ENCODE measurements at regions not wholly inside any gene's neighbourhood (a gene's known extent, or its start where the extent isn't known, plus 50 kb on each side); places are given as distances from the start of the nearest gene placed in this dataset.

- Histone ChIP-seq H3K27me3 (ENCODE audit: insufficient read depth, low read length) (no peaks in the 10 kb centered on the region), H3K4me1 (ENCODE audit: insufficient read depth, low read length) (peaks cover under 1% of the 10 kb centered on the region), H3K9me3 (ENCODE audit: low read depth, low read length) (no peaks in the 10 kb centered on the region), H3K79me2 (ENCODE audit: insufficient read depth, low read length) (no peaks in the 10 kb centered on the region), H3K4me3 (ENCODE audit: insufficient read depth, low read length) (no peak overlapping the region), H3K27ac (ENCODE audit: low read depth, low read length) (no peak overlapping the region), H2AFZ (ENCODE audit: low read length) (no peak overlapping the region), H4K20me1 (ENCODE audit: insufficient read depth, low read length) (no peaks in the 10 kb centered on the region), H3K36me3 (ENCODE audit: insufficient read depth, low read length) (no peaks in the 10 kb centered on the region), H3K4me2 (ENCODE audit: insufficient read depth, low read length) (no peak overlapping the region)
- TF ChIP-seq, protein P1, sequence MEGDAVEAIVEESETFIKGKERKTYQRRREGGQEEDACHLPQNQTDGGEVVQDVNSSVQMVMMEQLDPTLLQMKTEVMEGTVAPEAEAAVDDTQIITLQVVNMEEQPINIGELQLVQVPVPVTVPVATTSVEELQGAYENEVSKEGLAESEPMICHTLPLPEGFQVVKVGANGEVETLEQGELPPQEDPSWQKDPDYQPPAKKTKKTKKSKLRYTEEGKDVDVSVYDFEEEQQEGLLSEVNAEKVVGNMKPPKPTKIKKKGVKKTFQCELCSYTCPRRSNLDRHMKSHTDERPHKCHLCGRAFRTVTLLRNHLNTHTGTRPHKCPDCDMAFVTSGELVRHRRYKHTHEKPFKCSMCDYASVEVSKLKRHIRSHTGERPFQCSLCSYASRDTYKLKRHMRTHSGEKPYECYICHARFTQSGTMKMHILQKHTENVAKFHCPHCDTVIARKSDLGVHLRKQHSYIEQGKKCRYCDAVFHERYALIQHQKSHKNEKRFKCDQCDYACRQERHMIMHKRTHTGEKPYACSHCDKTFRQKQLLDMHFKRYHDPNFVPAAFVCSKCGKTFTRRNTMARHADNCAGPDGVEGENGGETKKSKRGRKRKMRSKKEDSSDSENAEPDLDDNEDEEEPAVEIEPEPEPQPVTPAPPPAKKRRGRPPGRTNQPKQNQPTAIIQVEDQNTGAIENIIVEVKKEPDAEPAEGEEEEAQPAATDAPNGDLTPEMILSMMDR (IDR thresholded peaks at IDR 0.05; ENCODE audit: extremely low read depth, low read depth, low read length): no peak
- no peak for DNase-seq (ENCODE audit: insufficient read length, low spot score, missing footprints)
These were observed 142.2 kb downstream of the ABCA8 start for GRCh38 chr17:68812876-68813584.

- Histone ChIP-seq H3K4me1 (ENCODE audit: insufficient read depth, low read length) (peaks cover 3% of the 10 kb centered on the region), H4K20me1 (ENCODE audit: insufficient read depth, low read length) (no peaks in the 10 kb centered on the region), H3K27ac (ENCODE audit: low read depth, low read length) (no peak overlapping the region), H3K36me3 (ENCODE audit: insufficient read depth, low read length) (no peaks in the 10 kb centered on the region), H3K9me3 (ENCODE audit: low read depth, low read length) (no peaks in the 10 kb centered on the region), H3K27me3 (ENCODE audit: insufficient read depth, low read length) (no peaks in the 10 kb centered on the region), H2AFZ (ENCODE audit: low read length) (no peak overlapping the region), H3K4me3 (ENCODE audit: insufficient read depth, low read length) (no peak overlapping the region), H3K79me2 (ENCODE audit: insufficient read depth, low read length) (no peaks in the 10 kb centered on the region), H3K4me2 (ENCODE audit: insufficient read depth, low read length) (no peak overlapping the region)
- DNase-seq (ENCODE audit: insufficient read length, low spot score, missing footprints): no peak
- TF ChIP-seq, protein P1 (IDR thresholded peaks at IDR 0.05; ENCODE audit: extremely low read depth, low read depth, low read length): no peak
These were observed 146.0 kb downstream of the ABCA8 start for GRCh38 chr17:68809148-68809547.

- H3K36me3 ChIP-seq (ENCODE audit: insufficient read depth, low read length): no peaks in the 10 kb centered on the region
- no peaks in the 10 kb centered on the region for H3K79me2 ChIP-seq (ENCODE audit: insufficient read depth, low read length)
- H3K27me3 ChIP-seq (ENCODE audit: insufficient read depth, low read length): no peaks in the 10 kb centered on the region
- H3K4me3 ChIP-seq (ENCODE audit: insufficient read depth, low read length): no peak overlapping the region
- peaks cover 3% of the 10 kb centered on the region for H3K4me1 ChIP-seq (ENCODE audit: insufficient read depth, low read length)
- H3K9me3 ChIP-seq (ENCODE audit: low read depth, low read length): no peaks in the 10 kb centered on the region
- TF ChIP-seq, protein P1 (IDR thresholded peaks at IDR 0.05; ENCODE audit: extremely low read depth, low read depth, low read length): no peak
- H3K27ac ChIP-seq (ENCODE audit: low read depth, low read length): no peak overlapping the region
- no peaks in the 10 kb centered on the region for H4K20me1 ChIP-seq (ENCODE audit: insufficient read depth, low read length)
- DNase-seq (ENCODE audit: insufficient read length, low spot score, missing footprints): no peak
- no peak overlapping the region for H3K4me2 ChIP-seq (ENCODE audit: insufficient read depth, low read length)
- no peak overlapping the region for H2AFZ ChIP-seq (ENCODE audit: low read length)
These were observed 147.0 kb downstream of the ABCA8 start for GRCh38 chr17:68807998-68808772.

DNA sequence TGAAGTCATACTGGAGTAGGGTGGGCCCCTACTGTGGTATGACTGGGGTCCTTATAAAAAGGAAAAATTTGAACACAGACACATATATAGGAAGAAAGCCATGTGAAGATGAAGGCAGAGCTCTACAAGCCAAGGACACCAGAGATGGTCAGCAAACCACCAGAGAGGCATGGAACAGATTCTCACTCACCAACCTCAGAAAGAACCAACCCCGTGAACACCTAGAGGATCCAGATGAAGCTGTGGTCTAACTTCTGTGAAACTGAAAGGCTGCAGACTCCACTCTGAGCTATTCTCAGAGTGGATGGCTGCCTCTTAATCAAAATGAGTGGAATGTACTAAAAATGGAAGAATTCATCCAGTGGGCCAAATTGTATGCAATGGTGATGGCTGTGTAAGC, 149.6 kb downstream of the ABCA8 start:
- DNase-seq (ENCODE audit: insufficient read length, low spot score, missing footprints): no peak
- TF ChIP-seq, protein P1 (IDR thresholded peaks at IDR 0.05; ENCODE audit: extremely low read depth, low read depth, low read length): no peak

More for the DNA sequence above, 149.6 kb downstream of the ABCA8 start:
- Histone ChIP-seq H3K4me1 (ENCODE audit: insufficient read depth, low read length) (peaks cover 7% of the 10 kb centered on the region), H3K27ac (ENCODE audit: low read depth, low read length) (no peak overlapping the region), H4K20me1 (ENCODE audit: insufficient read depth, low read length) (no peaks in the 10 kb centered on the region), H2AFZ (ENCODE audit: low read length) (no peak overlapping the region), H3K36me3 (ENCODE audit: insufficient read depth, low read length) (no peaks in the 10 kb centered on the region), H3K4me3 (ENCODE audit: insufficient read depth, low read length) (no peak overlapping the region), H3K27me3 (ENCODE audit: insufficient read depth, low read length) (no peaks in the 10 kb centered on the region), H3K79me2 (ENCODE audit: insufficient read depth, low read length) (no peaks in the 10 kb centered on the region), H3K9me3 (ENCODE audit: low read depth, low read length) (no peaks in the 10 kb centered on the region), H3K4me2 (ENCODE audit: insufficient read depth, low read length) (no peak overlapping the region)

Data from osteoblast (primary cell).